Suprapubic skin (tissue), 4 donors: ENCODE measurements at regions not wholly inside any gene's neighbourhood (a gene's known extent, or its start where the extent isn't known, plus 50 kb on each side); places are given as distances from the start of the nearest gene placed in this dataset.
A peak's percentile ranks its signal among the peaks of the same experiment; 100 is the strongest.

ENCODE experiments used
- DNase-seq, 2 donors: peaks; one replicate each; pipeline ENCODE4 v3.0.0-alpha.2; 2019; ENCODE audit warnings: low spot score in 2 of 2
- H3K27ac ChIP-seq: fragments of 200-600 bp; sonication (generic); one replicate; pipeline ENCODE4 v1.5.1; 2019
- H3K27me3 ChIP-seq: fragments of 200-600 bp; sonication (generic); one replicate; pipeline ENCODE4 v1.5.1; 2019
- H3K36me3 ChIP-seq: fragments of 200-600 bp; sonication (generic); one replicate; pipeline ENCODE4 v1.5.1; 2019
- H3K4me1 ChIP-seq: fragments of 200-600 bp; sonication (generic); one replicate; pipeline ENCODE4 v1.5.1; 2019
- H3K4me3 ChIP-seq: fragments of 200-600 bp; sonication (generic); one replicate; pipeline ENCODE4 v1.5.1; 2019; ENCODE audit warnings: mild to moderate bottlenecking
- H3K9me3 ChIP-seq: fragments of 200-600 bp; sonication (generic); one replicate; pipeline ENCODE4 v1.5.1; 2019
- EP300 ChIP-seq: sonication (generic); formaldehyde crosslinking; IDR thresholded peaks from one replicate; pipeline ENCODE4 v1.6.1; 2017; ENCODE audit warnings: antibody characterized with exemption
- POLR2A ChIP-seq, 2 donors: fragments of 450-650 bp; IDR thresholded peaks; one replicate each; pipeline ENCODE4 v1.6.1; 2017; ENCODE audit warnings: antibody characterized with exemption in 2 of 2, mild to moderate bottlenecking in 2 of 2, moderate library complexity in 2 of 2
- POLR2AphosphoS5 ChIP-seq, 3 donors: sonication (generic); formaldehyde crosslinking; IDR thresholded peaks; one replicate each; pipeline ENCODE4 v1.6.1; 2017; ENCODE audit warnings: antibody characterized with exemption in 3 of 3
- WGBS: methylation state at CpG from one replicate; pipeline ENCODE4 v1.1.5; 2018; 5-methylcytosine and 5-hydroxymethylcytosine counted together
- TF ChIP-seq, protein P1 (sequence below), 2 donors: fragments of 200-600 bp in 1 of 2; fragments of 450-650 bp in 1 of 2; sonication (generic) in 1 of 2; IDR thresholded peaks; one replicate each; pipeline ENCODE4 v1.5.1; 2016 to 2019; ENCODE audit warnings: antibody characterized with exemption in 2 of 2, mild to moderate bottlenecking in 1 of 2, moderate library complexity in 1 of 2

DNA sequence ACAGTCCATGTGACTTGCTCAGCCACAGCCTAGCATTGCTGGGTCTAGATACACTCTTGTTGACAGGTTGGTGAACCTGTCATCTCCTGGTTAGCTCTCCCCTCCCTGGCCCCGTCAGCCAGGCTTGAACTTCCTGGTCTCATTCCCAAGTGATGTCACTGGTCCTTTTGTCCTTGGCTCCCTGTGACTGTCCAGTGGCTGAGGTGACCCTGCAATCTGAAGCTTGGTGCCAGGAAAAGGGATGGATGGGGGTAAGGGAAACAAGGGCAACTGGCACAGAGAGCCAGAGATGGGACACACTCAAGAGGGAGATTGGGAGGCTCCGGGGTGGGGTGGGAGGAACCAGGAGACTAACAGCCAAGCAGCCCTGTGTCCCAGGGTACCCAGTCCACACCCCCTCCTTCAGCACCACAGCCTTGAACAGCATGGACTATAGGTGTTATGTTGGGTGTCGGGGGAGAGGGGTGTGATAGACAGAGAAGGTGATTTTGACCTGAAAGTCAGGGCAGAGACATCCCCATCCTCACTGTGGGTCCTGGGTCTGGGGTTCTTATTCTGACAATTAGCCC, 63.8 kb upstream of the THY1 start:
- H3K36me3 ChIP-seq = no peaks in the 10 kb centered on the region
- TF ChIP-seq, protein P1, sequence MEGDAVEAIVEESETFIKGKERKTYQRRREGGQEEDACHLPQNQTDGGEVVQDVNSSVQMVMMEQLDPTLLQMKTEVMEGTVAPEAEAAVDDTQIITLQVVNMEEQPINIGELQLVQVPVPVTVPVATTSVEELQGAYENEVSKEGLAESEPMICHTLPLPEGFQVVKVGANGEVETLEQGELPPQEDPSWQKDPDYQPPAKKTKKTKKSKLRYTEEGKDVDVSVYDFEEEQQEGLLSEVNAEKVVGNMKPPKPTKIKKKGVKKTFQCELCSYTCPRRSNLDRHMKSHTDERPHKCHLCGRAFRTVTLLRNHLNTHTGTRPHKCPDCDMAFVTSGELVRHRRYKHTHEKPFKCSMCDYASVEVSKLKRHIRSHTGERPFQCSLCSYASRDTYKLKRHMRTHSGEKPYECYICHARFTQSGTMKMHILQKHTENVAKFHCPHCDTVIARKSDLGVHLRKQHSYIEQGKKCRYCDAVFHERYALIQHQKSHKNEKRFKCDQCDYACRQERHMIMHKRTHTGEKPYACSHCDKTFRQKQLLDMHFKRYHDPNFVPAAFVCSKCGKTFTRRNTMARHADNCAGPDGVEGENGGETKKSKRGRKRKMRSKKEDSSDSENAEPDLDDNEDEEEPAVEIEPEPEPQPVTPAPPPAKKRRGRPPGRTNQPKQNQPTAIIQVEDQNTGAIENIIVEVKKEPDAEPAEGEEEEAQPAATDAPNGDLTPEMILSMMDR (IDR thresholded peaks at IDR 0.05) = no peak
- TF ChIP-seq POLR2AphosphoS5 (IDR thresholded peaks at IDR 0.05) (no peak), EP300 (no peak), POLR2A (IDR thresholded peaks at IDR 0.05) (no peak)
- H3K27ac ChIP-seq = no peak overlapping the region
- DNase-seq = peak; percentile 30 to 65
- peaks cover 1% of the 10 kb centered on the region for H3K4me1 ChIP-seq
- WGBS = 71% methylated on average over 2 of the region's 3 CpGs
- H3K27me3 ChIP-seq = peaks cover 11% of the 10 kb centered on the region
- no peak overlapping the region for H3K4me3 ChIP-seq
- no peaks in the 10 kb centered on the region for H3K9me3 ChIP-seq

- no peak overlapping the region for H3K4me3 ChIP-seq
- H3K4me1 ChIP-seq = peaks cover 8% of the 10 kb centered on the region
- no peaks in the 10 kb centered on the region for H3K9me3 ChIP-seq
- H3K27me3 ChIP-seq = peaks cover 11% of the 10 kb centered on the region
- TF ChIP-seq, protein P1 (IDR thresholded peaks at IDR 0.05) = no peak
- TF ChIP-seq POLR2A (IDR thresholded peaks at IDR 0.05) (no peak), EP300 (no peak), POLR2AphosphoS5 (IDR thresholded peaks at IDR 0.05) (no peak)
- H3K36me3 ChIP-seq = no peaks in the 10 kb centered on the region
- DNase-seq = peak; percentile 3 to 20
- 87% methylated on average over 5 of the region's 6 CpGs for WGBS
- H3K27ac ChIP-seq = no peak overlapping the region
Observed at GRCh38 chr11:119486016-119486415, 63.0 kb upstream of the THY1 start.

DNA sequence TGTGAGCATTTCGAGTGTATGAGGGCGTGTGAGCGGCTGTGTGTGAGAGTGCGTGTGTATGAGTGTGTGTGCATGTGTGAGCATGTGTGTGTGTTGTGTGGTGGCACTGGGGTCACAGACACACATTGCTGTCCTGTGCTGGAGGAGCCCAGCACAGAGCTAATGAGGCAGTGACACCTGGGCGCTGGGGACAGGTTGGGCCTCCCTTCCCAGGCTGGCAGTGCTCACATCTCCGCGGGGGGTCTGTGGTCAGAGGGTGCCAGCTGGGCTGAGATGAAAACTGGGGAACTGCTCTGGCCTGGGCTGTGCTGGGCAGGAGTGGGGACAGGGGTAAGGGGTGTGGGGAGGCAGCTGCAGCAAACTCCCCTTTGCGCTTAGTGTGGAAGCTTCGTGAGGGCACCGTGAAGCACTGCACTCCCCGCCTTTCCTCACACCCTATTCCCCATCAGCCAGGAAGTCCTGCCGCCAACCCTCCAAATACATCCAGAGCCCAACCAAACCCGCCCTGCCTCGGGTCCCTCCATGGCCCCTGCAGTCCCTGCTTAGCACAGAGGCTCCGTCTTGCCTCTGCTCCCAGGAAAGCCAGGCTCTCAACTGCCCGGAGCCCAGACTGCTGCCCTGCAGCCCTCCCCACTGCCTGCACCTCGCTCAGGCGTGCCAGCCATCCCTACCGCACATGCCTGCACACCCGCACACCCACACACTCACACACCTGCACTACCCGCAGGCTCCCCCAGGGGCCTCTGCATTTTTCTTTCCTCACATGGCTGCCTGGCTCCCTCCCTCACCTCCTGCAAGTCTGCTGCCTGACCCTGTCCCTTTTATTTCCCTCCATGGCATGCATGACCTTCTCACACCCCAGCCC, 62.0 kb upstream of the THY1 start:
- H3K27ac ChIP-seq = no peak overlapping the region
- peaks cover 12% of the 10 kb centered on the region for H3K4me1 ChIP-seq
- DNase-seq = peak; percentile 45 to 48
- no peak overlapping the region for H3K4me3 ChIP-seq
- WGBS = 76% methylated on average over 21 of the region's 21 CpGs
- H3K27me3 ChIP-seq = peaks cover 11% of the 10 kb centered on the region
- no peaks in the 10 kb centered on the region for H3K9me3 ChIP-seq
- TF ChIP-seq, protein P1 (IDR thresholded peaks at IDR 0.05) = no peak
- no peak for TF ChIP-seq EP300
- TF ChIP-seq POLR2AphosphoS5 (IDR thresholded peaks at IDR 0.05) = no peak
- TF ChIP-seq POLR2A (IDR thresholded peaks at IDR 0.05) = no peak
- no peaks in the 10 kb centered on the region for H3K36me3 ChIP-seq

DNA sequence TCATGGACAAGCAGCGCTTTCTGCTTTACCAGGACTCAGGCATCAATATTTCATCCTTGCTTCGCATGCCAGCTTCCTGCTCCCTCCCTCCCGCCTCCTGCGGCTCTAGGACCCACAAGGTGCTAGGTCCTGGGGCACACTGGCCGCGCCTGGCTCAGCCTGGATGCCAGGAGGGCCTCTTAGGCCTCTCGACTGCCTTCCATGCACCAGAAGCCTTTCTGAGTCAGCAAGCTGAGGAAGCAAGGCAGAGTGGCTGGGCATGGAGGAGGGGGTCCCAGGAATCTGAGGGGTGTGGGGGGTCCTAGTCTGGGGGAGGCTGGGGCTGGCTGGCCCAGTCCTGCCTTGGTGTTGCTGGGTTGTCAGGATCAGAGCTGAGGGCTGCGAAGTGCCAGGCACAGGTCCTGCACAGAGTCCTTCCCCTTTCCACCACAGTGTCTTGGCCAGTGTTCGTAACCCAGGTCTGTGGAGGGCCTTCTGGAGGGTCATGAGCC, 61.0 kb upstream of the THY1 start:
- WGBS = 90% methylated on average over 9 of the region's 9 CpGs
- TF ChIP-seq POLR2AphosphoS5 (IDR thresholded peaks at IDR 0.05) (no peak), EP300 (no peak), POLR2A (IDR thresholded peaks at IDR 0.05) (no peak)
- TF ChIP-seq, protein P1 (IDR thresholded peaks at IDR 0.05) = no peak
- no peak overlapping the region for H3K4me3 ChIP-seq
- H3K4me1 ChIP-seq = peaks cover 12% of the 10 kb centered on the region
- H3K9me3 ChIP-seq = no peaks in the 10 kb centered on the region
- H3K27ac ChIP-seq = no peak overlapping the region
- H3K36me3 ChIP-seq = no peaks in the 10 kb centered on the region
- peaks cover 11% of the 10 kb centered on the region for H3K27me3 ChIP-seq
- peak in 1 of 2 donors; percentile 24 for DNase-seq

GRCh38 chr11:119483341-119483880, 60.4 kb upstream of the THY1 start:
- peaks cover 12% of the 10 kb centered on the region for H3K4me1 ChIP-seq
- no peak overlapping the region for H3K4me3 ChIP-seq
- DNase-seq = peak; percentile 44 to 67
- peaks cover 11% of the 10 kb centered on the region for H3K27me3 ChIP-seq
- H3K9me3 ChIP-seq = no peaks in the 10 kb centered on the region
- H3K36me3 ChIP-seq = no peaks in the 10 kb centered on the region
- WGBS = 87% methylated on average over 10 of the region's 11 CpGs
- H3K27ac ChIP-seq = no peak overlapping the region
- TF ChIP-seq, protein P1 (IDR thresholded peaks at IDR 0.05) = no peak
- no peak for TF ChIP-seq EP300
- TF ChIP-seq POLR2A (IDR thresholded peaks at IDR 0.05) = no peak
- no peak for TF ChIP-seq POLR2AphosphoS5 (IDR thresholded peaks at IDR 0.05)
